ENCODE measurements at regions not wholly inside any gene's neighbourhood (a gene's known extent, or its start where the extent isn't known, plus 50 kb on each side); places are given as distances from the start of the nearest gene placed in this dataset.
"Not testable (repeated sequence)": the region's sequence is repeated elsewhere in the genome, so short reads cannot be mapped to it uniquely, and the experiment has no call there.

GRCh38 chr20:52004715-52005114, 186.9 kb downstream of the ZFP64 start:
- Mint-ChIP-seq H3K27me3 (peaks cover 0 to 28% (median 17%) of the 10 kb centered on the region in 5 donors), H3K9me3 (peaks cover 0 to 3% (median 0%) of the 10 kb centered on the region in 11 donors), H3K4me1 (peaks cover 0 to 2% (median 0%) of the 10 kb centered on the region in 7 donors), H3K4me3 (no peak overlapping the region), H3K36me3 (no peaks in the 10 kb centered on the region), H3K27ac (no peak overlapping the region)
- ATAC-seq: no peak
- no peaks in the 10 kb centered on the region for H3K4me1 ChIP-seq (ENCODE audit: control insufficient read depth in 2 of 2, insufficient read depth in 2 of 2, low read length in 2 of 2)
- no peaks in the 10 kb centered on the region for H3K36me3 ChIP-seq (ENCODE audit: control insufficient read depth in 2 of 3, insufficient read depth in 3 of 3, low read length in 3 of 3)
- intact Hi-C loops (cut with micrococcal nuclease): no loop called here
- DNase-seq: no peak
- no peak overlapping the region for H3K4me3 ChIP-seq (ENCODE audit: low read length)
- H3K27me3 ChIP-seq (ENCODE audit: control insufficient read depth in 2 of 2, insufficient read depth in 2 of 2, low read length in 2 of 2): no peaks in the 10 kb centered on the region
- no peaks in the 10 kb centered on the region for H3K9me3 ChIP-seq (ENCODE audit: control insufficient read depth in 2 of 3, low read length in 3 of 3)
- ChIA-PET CTCF (no interaction called here), POLR2A (no interaction called here)
- H3K27ac ChIP-seq (ENCODE audit: low read depth, low read length): no peak overlapping the region

DNA sequence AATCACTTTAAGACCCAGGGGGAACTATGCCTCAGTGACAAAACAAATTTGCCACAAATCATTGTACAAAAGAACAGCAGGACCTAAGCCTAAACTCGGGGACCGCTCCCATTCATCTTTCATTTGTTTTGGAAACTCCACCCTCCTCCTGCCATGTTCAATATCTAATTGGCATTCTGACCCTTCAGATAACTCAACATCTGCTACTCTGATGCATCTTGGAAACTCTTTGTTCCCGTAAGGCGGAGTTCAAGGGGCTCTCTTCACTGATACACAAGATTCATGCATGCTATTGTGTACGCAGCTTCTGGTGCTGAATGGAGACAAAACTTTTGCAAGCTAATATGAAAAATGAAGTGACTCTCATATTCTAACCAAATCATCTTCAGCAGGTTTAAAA, 187.6 kb downstream of the ZFP64 start:
- no peak overlapping the region for H3K4me3 Mint-ChIP-seq
- no peak overlapping the region for H3K27ac ChIP-seq (ENCODE audit: low read depth, low read length)
- H3K4me3 ChIP-seq (ENCODE audit: low read length): no peak overlapping the region
- no peaks in the 10 kb centered on the region for H3K36me3 Mint-ChIP-seq
- no peaks in the 10 kb centered on the region for H3K27me3 ChIP-seq (ENCODE audit: control insufficient read depth in 2 of 2, insufficient read depth in 2 of 2, low read length in 2 of 2)
- intact Hi-C loops (cut with micrococcal nuclease): no loop called here
- H3K27ac Mint-ChIP-seq: no peak overlapping the region
- H3K4me1 Mint-ChIP-seq: peaks cover 0 to 2% (median 0%) of the 10 kb centered on the region in 7 donors
- peaks cover 0 to 2% (median 0%) of the 10 kb centered on the region in 11 donors for H3K9me3 Mint-ChIP-seq
- CTCF ChIA-PET: no interaction called here
- H3K36me3 ChIP-seq (ENCODE audit: control insufficient read depth in 2 of 3, insufficient read depth in 3 of 3, low read length in 3 of 3): no peaks in the 10 kb centered on the region
- POLR2A ChIA-PET: no interaction called here
- no peaks in the 10 kb centered on the region for H3K4me1 ChIP-seq (ENCODE audit: control insufficient read depth in 2 of 2, insufficient read depth in 2 of 2, low read length in 2 of 2)
- ATAC-seq (no peak), DNase-seq (no peak)
- H3K9me3 ChIP-seq (ENCODE audit: control insufficient read depth in 2 of 3, low read length in 3 of 3): no peaks in the 10 kb centered on the region
- peaks cover 0 to 28% (median 17%) of the 10 kb centered on the region in 5 donors for H3K27me3 Mint-ChIP-seq

- Mint-ChIP-seq H3K9me3 (no peaks in the 10 kb centered on the region), H3K4me1 (peaks cover 0 to 2% (median 0%) of the 10 kb centered on the region in 7 donors), H3K27me3 (peaks cover 0 to 28% (median 17%) of the 10 kb centered on the region in 5 donors), H3K36me3 (no peaks in the 10 kb centered on the region), H3K27ac (no peak overlapping the region), H3K4me3 (no peak overlapping the region)
- Histone ChIP-seq H3K27me3 (ENCODE audit: control insufficient read depth in 2 of 2, insufficient read depth in 2 of 2, low read length in 2 of 2) (no peaks in the 10 kb centered on the region), H3K27ac (ENCODE audit: low read depth, low read length) (no peak overlapping the region), H3K4me3 (ENCODE audit: low read length) (no peak overlapping the region), H3K4me1 (ENCODE audit: control insufficient read depth in 2 of 2, insufficient read depth in 2 of 2, low read length in 2 of 2) (no peaks in the 10 kb centered on the region), H3K9me3 (ENCODE audit: control insufficient read depth in 2 of 3, low read length in 3 of 3) (no peaks in the 10 kb centered on the region), H3K36me3 (ENCODE audit: control insufficient read depth in 2 of 3, insufficient read depth in 3 of 3, low read length in 3 of 3) (no peaks in the 10 kb centered on the region)
- DNase-seq (no peak), ATAC-seq (no peak)
- CTCF ChIA-PET: no interaction called here
- POLR2A ChIA-PET: no interaction called here
- intact Hi-C loops (cut with micrococcal nuclease): no loop called here
These were observed 188.2 kb downstream of the ZFP64 start for GRCh38 chr20:52003415-52003814.

DNA sequence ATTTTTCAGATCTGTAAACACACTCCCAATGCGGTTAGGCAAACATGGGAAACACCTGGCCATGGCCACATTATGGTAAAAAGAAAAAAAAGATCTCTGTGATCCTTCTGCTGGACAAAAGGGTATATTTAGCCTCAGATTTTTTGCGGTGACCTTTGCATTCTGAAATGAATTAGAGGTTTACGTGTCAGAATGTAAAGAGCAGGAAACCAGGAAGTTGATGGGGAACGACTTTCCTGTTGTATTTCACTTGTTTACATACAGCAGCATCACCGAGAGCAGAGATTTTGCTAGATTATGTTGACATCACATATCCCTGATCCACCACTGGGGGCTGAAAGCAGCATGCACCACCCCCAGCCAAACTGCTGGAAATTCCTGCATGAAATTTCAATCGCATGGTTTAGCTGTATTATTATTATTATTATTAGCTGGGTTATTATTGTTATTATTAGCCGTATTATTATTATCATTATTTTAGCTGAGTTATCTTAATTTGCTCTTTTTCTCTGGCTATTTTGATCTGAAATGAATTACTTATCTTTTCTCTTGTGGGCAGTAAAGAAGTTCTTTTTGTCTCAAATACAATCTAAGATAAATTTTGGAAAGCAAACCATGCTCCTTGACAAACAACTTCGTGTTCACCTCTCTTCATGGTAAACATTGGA, 189.4 kb downstream of the ZFP64 start:
- no peaks in the 10 kb centered on the region for H3K9me3 Mint-ChIP-seq
- ATAC-seq (no peak), DNase-seq (no peak)
- peaks cover 0 to 28% (median 17%) of the 10 kb centered on the region in 5 donors for H3K27me3 Mint-ChIP-seq
- H3K27ac ChIP-seq (ENCODE audit: low read depth, low read length): no peak overlapping the region
- H3K36me3 Mint-ChIP-seq: no peaks in the 10 kb centered on the region
- intact Hi-C loops (cut with micrococcal nuclease): no loop called here
- H3K4me1 Mint-ChIP-seq: peaks cover 0 to 2% (median 0%) of the 10 kb centered on the region in 7 donors
- H3K4me3 ChIP-seq (ENCODE audit: low read length): no peak overlapping the region
- CTCF ChIA-PET: interaction anchor here (0.6 kb wide), 1 partner anchor 504 kb away, joined by 4 read pairs; no protein-coding TSS in a partner anchor
- POLR2A ChIA-PET: no interaction called here
- no peak overlapping the region for H3K4me3 Mint-ChIP-seq
- no peaks in the 10 kb centered on the region for H3K4me1 ChIP-seq (ENCODE audit: control insufficient read depth in 2 of 2, insufficient read depth in 2 of 2, low read length in 2 of 2)
- H3K36me3 ChIP-seq (ENCODE audit: control insufficient read depth in 2 of 3, insufficient read depth in 3 of 3, low read length in 3 of 3): no peaks in the 10 kb centered on the region
- H3K27ac Mint-ChIP-seq: no peak overlapping the region
- no peaks in the 10 kb centered on the region for H3K9me3 ChIP-seq (ENCODE audit: control insufficient read depth in 2 of 3, low read length in 3 of 3)
- no peaks in the 10 kb centered on the region for H3K27me3 ChIP-seq (ENCODE audit: control insufficient read depth in 2 of 2, insufficient read depth in 2 of 2, low read length in 2 of 2)

- DNase-seq; H3K36me3 ChIP-seq (ENCODE audit: control insufficient read depth in 2 of 3, insufficient read depth in 3 of 3, low read length in 3 of 3); ATAC-seq; H3K27ac Mint-ChIP-seq; H3K36me3 Mint-ChIP-seq; CTCF ChIA-PET; H3K9me3 ChIP-seq (ENCODE audit: control insufficient read depth in 2 of 3, low read length in 3 of 3); intact Hi-C loops (cut with micrococcal nuclease); H3K4me3 Mint-ChIP-seq; H3K27me3 Mint-ChIP-seq; H3K27me3 ChIP-seq (ENCODE audit: control insufficient read depth in 2 of 2, insufficient read depth in 2 of 2, low read length in 2 of 2); POLR2A ChIA-PET; H3K4me1 Mint-ChIP-seq; H3K4me1 ChIP-seq (ENCODE audit: control insufficient read depth in 2 of 2, insufficient read depth in 2 of 2, low read length in 2 of 2); H3K27ac ChIP-seq (ENCODE audit: low read depth, low read length); H3K9me3 Mint-ChIP-seq; H3K4me3 ChIP-seq (ENCODE audit: low read length): not testable (repeated sequence)
These were observed 194.2 kb downstream of the ZFP64 start for GRCh38 chr20:51997281-51997936.

DNA sequence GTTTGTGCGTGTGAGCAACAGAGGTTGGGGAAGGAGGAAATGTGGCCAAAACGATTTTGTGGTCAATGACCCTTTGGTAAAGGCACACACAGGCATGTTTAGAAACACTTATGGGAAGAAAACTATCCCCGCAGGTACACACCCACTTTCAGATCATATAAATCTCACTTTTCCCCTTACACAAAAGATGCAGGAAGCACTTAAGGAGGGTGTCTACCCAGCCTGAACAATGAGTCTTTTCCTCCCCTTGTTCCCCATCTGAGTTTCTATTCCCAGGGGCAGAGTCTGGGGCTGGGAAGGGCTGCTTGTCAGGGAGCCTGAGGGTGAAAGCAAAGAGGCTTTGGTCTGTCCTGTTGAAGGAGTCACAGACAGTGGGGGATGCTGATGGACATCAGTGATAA, 193.2 kb upstream of the SALL4 start:
- ChIA-PET CTCF (no interaction called here), POLR2A (no interaction called here)
- H3K4me3 Mint-ChIP-seq: no peak overlapping the region
- DNase-seq (no peak), ATAC-seq (no peak)
- Histone ChIP-seq H3K9me3 (ENCODE audit: control insufficient read depth in 2 of 3, low read length in 3 of 3) (no peaks in the 10 kb centered on the region), H3K36me3 (ENCODE audit: control insufficient read depth in 2 of 3, insufficient read depth in 3 of 3, low read length in 3 of 3) (no peaks in the 10 kb centered on the region), H3K4me1 (ENCODE audit: control insufficient read depth in 2 of 2, insufficient read depth in 2 of 2, low read length in 2 of 2) (no peaks in the 10 kb centered on the region), H3K4me3 (ENCODE audit: low read length) (no peak overlapping the region), H3K27ac (ENCODE audit: low read depth, low read length) (no peak overlapping the region), H3K27me3 (ENCODE audit: control insufficient read depth in 2 of 2, insufficient read depth in 2 of 2, low read length in 2 of 2) (no peaks in the 10 kb centered on the region)
- no peak overlapping the region for H3K27ac Mint-ChIP-seq
- no peaks in the 10 kb centered on the region for H3K4me1 Mint-ChIP-seq
- H3K27me3 Mint-ChIP-seq: no peaks in the 10 kb centered on the region
- intact Hi-C loops (cut with micrococcal nuclease): no loop called here
- no peaks in the 10 kb centered on the region for H3K36me3 Mint-ChIP-seq
- H3K9me3 Mint-ChIP-seq: no peaks in the 10 kb centered on the region

- Mint-ChIP-seq H3K4me1 (no peaks in the 10 kb centered on the region), H3K27me3 (no peaks in the 10 kb centered on the region), H3K9me3 (no peaks in the 10 kb centered on the region), H3K36me3 (no peaks in the 10 kb centered on the region), H3K27ac (no peak overlapping the region), H3K4me3 (no peak overlapping the region)
- H3K27me3 ChIP-seq (ENCODE audit: control insufficient read depth in 2 of 2, insufficient read depth in 2 of 2, low read length in 2 of 2): no peaks in the 10 kb centered on the region
- CTCF ChIA-PET: no interaction called here
- H3K4me3 ChIP-seq (ENCODE audit: low read length): no peak overlapping the region
- H3K36me3 ChIP-seq (ENCODE audit: control insufficient read depth in 2 of 3, insufficient read depth in 3 of 3, low read length in 3 of 3): no peaks in the 10 kb centered on the region
- no peaks in the 10 kb centered on the region for H3K4me1 ChIP-seq (ENCODE audit: control insufficient read depth in 2 of 2, insufficient read depth in 2 of 2, low read length in 2 of 2)
- POLR2A ChIA-PET: no interaction called here
- no peak overlapping the region for H3K27ac ChIP-seq (ENCODE audit: low read depth, low read length)
- H3K9me3 ChIP-seq (ENCODE audit: control insufficient read depth in 2 of 3, low read length in 3 of 3): no peaks in the 10 kb centered on the region
- no peak for DNase-seq
- no peak for ATAC-seq
- intact Hi-C loops (cut with micrococcal nuclease): no loop called here
These were observed 192.6 kb upstream of the SALL4 start for GRCh38 chr20:51994751-51995417.
